ENCODE measurements at regions not wholly inside any gene's neighbourhood (a gene's known extent, or its start where the extent isn't known, plus 50 kb on each side); places are given as distances from the start of the nearest gene placed in this dataset.

DNA sequence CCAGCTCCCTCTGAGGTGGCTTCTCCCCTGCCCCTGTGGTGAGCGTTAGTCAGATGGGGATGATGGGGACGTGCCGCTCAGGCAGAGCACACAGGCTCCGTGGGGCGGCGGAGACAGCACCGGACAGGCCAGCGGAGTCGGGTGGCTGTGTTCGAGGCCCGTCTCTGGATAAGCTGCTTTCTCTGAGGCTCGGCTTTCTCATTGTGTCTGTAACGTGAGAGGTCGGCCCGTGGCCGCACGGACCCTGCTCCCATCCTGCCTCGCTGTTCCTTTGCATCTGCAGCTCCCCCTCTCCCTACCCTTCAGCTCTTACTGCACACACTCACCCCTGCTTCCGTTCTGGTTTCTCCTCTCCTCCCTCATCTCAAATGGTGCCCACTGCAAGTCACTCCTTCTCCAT is 62.5 kb downstream of the FAM43A start:
- Histone ChIP-seq H3K27ac (ENCODE audit: low read length in 2 of 2) (no peak overlapping the region), H3K9ac (ENCODE audit: low read length) (no peak overlapping the region), H3K36me3 (replicated peaks in 1 of 2; ENCODE audit: control extremely low read depth in 1 of 2, control insufficient read depth in 1 of 2, extremely low read depth in 1 of 2, insufficient read depth in 2 of 2, low read length in 1 of 2) (no peaks in the 10 kb centered on the region), H3K27me3 (replicated peaks in 1 of 4; ENCODE audit: control extremely low read depth in 1 of 4, control insufficient read depth in 3 of 4, insufficient read depth in 4 of 4, low read length in 3 of 4) (no peaks in the 10 kb centered on the region), H3K79me2 (ENCODE audit: control insufficient read depth, insufficient read depth, low read length) (no peaks in the 10 kb centered on the region), H3K4me2 (replicated peaks; ENCODE audit: low read depth, low read length, poor library complexity, severe bottlenecking) (no peak overlapping the region), H3K4me3 (ENCODE audit: control extremely low read depth in 1 of 5, extremely low read depth in 1 of 5, insufficient read depth in 1 of 5, low read depth in 2 of 5, low read length in 4 of 5) (no peak overlapping the region), H2AFZ (ENCODE audit: insufficient read depth, low read depth, low read length, poor library complexity, severe bottlenecking) (no peak overlapping the region), H3K4me1 (ENCODE audit: control insufficient read depth in 2 of 2, insufficient read depth in 2 of 2, low read length in 2 of 2) (peaks cover 0 to 6% of the 10 kb centered on the region in 2 donors), H3K9me3 (ENCODE audit: control extremely low read depth in 1 of 3, control insufficient read depth in 2 of 3, insufficient read depth in 1 of 3, low read length in 2 of 3) (no peaks in the 10 kb centered on the region), H4K20me1 (ENCODE audit: control insufficient read depth, insufficient read depth, low read length, poor library complexity, severe bottlenecking) (no peaks in the 10 kb centered on the region)
- POLR2A ChIA-PET: no interaction called here
- no peaks in the 10 kb centered on the region for H3K9me3 Mint-ChIP-seq (ENCODE audit: insufficient read depth)
- no peak for DNase-seq
- peaks cover 3% of the 10 kb centered on the region for H3K27me3 Mint-ChIP-seq
- H3K4me1 Mint-ChIP-seq: peaks cover 17% of the 10 kb centered on the region
- intact Hi-C loops (cut with micrococcal nuclease): no loop called here
- 90% methylated on average over 19 of the region's 19 CpGs for WGBS (ENCODE audit: insufficient coverage)
- H3K4me3 Mint-ChIP-seq: no peak overlapping the region
- H3K27ac Mint-ChIP-seq: no peak overlapping the region
- ATAC-seq (ENCODE audit: low read depth): no peak
- CTCF ChIA-PET: no interaction called here
- TF ChIP-seq CTCF (IDR thresholded peaks at IDR 0.05) (no peak), EZH2 (IDR thresholded peaks at IDR 0.05; ENCODE audit: borderline replicate concordance, insufficient read depth, low read depth, low read length, poor library complexity, severe bottlenecking) (no peak)

DNA sequence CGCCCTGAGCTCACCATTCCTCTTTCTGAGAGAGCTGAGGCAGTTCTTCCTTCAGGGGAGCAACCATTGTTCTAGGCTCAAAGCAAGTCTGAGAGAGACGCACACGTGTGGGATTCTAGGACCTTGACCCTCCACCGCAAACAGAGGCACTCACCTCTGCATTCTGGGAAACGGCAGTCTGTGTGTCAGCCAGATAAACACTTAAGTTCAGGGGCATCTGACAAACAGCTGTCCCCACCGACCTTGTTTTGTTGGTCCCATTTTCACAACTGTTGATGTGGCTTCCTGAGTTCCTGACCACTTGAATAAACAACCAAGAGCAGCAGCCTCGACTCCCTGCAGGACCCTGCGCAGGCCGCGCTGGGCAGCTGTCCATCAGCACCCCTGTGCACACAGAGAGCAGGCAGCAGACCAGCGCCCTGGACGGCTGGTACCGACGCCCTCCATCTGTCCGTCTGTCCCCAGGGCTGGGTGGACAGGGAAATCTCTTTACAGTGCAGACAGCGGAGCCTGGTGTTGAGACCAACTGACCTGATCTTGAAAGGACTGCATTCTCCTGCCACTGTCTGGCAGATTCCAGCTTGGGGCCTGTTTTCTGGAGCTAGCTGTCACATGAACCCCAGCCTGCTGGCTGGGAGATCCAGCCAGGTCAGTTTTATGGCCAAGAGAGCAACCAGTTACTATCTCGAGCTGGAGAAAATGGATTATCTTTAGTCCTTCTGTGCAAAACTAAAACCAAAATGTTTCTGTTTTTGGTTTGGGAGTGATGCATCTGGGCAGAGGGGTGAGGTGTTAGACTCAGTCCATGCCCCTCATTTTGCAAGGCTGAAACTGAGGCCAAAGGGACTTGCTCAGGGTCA is 64.2 kb downstream of the FAM43A start:
- peaks cover 0 to 6% of the 10 kb centered on the region in 2 donors for H3K4me1 ChIP-seq (ENCODE audit: control insufficient read depth in 2 of 2, insufficient read depth in 2 of 2, low read length in 2 of 2)
- H2AFZ ChIP-seq (ENCODE audit: insufficient read depth, low read depth, low read length, poor library complexity, severe bottlenecking): no peak overlapping the region
- H3K9me3 ChIP-seq (ENCODE audit: control extremely low read depth in 1 of 3, control insufficient read depth in 2 of 3, insufficient read depth in 1 of 3, low read length in 2 of 3): no peaks in the 10 kb centered on the region
- intact Hi-C loops (cut with micrococcal nuclease): no loop called here
- no peak for ATAC-seq (ENCODE audit: low read depth)
- H3K27me3 Mint-ChIP-seq: no peaks in the 10 kb centered on the region
- H3K79me2 ChIP-seq (ENCODE audit: control insufficient read depth, insufficient read depth, low read length): no peaks in the 10 kb centered on the region
- H3K4me3 ChIP-seq (ENCODE audit: control extremely low read depth in 1 of 5, extremely low read depth in 1 of 5, insufficient read depth in 1 of 5, low read depth in 2 of 5, low read length in 4 of 5): no peak overlapping the region
- CTCF ChIA-PET: no interaction called here
- POLR2A ChIA-PET: no interaction called here
- no peak overlapping the region for H3K4me3 Mint-ChIP-seq
- TF ChIP-seq CTCF (IDR thresholded peaks at IDR 0.05) (no peak), EZH2 (IDR thresholded peaks at IDR 0.05; ENCODE audit: borderline replicate concordance, insufficient read depth, low read depth, low read length, poor library complexity, severe bottlenecking) (no peak)
- no peaks in the 10 kb centered on the region for H3K36me3 ChIP-seq (replicated peaks in 1 of 2; ENCODE audit: control extremely low read depth in 1 of 2, control insufficient read depth in 1 of 2, extremely low read depth in 1 of 2, insufficient read depth in 2 of 2, low read length in 1 of 2)
- no peaks in the 10 kb centered on the region for H4K20me1 ChIP-seq (ENCODE audit: control insufficient read depth, insufficient read depth, low read length, poor library complexity, severe bottlenecking)
- no peak overlapping the region for H3K4me2 ChIP-seq (replicated peaks; ENCODE audit: low read depth, low read length, poor library complexity, severe bottlenecking)
- DNase-seq: no peak
- H3K27ac ChIP-seq (ENCODE audit: low read length in 2 of 2): no peak overlapping the region
- no peaks in the 10 kb centered on the region for H3K9me3 Mint-ChIP-seq (ENCODE audit: insufficient read depth)
- WGBS (ENCODE audit: insufficient coverage): 92% methylated on average over 17 of the region's 17 CpGs
- no peaks in the 10 kb centered on the region for H3K27me3 ChIP-seq (replicated peaks in 1 of 4; ENCODE audit: control extremely low read depth in 1 of 4, control insufficient read depth in 3 of 4, insufficient read depth in 4 of 4, low read length in 3 of 4)
- no peak overlapping the region for H3K27ac Mint-ChIP-seq
- peaks cover 16% of the 10 kb centered on the region for H3K4me1 Mint-ChIP-seq
- H3K9ac ChIP-seq (ENCODE audit: low read length): no peak overlapping the region

Measured in B cell (primary cell).